Pancreas (tissue), 10 donors: ENCODE measurements at regions not wholly inside any gene's neighbourhood (a gene's known extent, or its start where the extent isn't known, plus 50 kb on each side); places are given as distances from the start of the nearest gene placed in this dataset.

Source experiments
- ATAC-seq, 4 donors: fragments of 200-7000 bp; cut with Tn5 transposase; one replicate each; pipeline versions ENCODE4 v1.8.0 to v1.9.1; 2020; ENCODE audit warnings: mild to moderate bottlenecking in 4 of 4, moderate library complexity in 4 of 4
- DNase-seq, 6 donors: peaks; one replicate each; pipeline ENCODE4 v3.0.0-alpha.2; 2020
- FAIRE-seq: peaks from 2 replicates; lab custom pipeline; 2012; peaks lifted over from hg19 to GRCh38; lab: Jason Lieb, UNC
- H3K27ac ChIP-seq, 4 donors: fragments of 200-600 bp; sonication (generic); 1 replicate in 3 of 4; 2 replicates in 1 of 4; pipeline versions ENCODE4 v1.5.0 to v1.8.0; 2020
- H3K27me3 ChIP-seq, 4 donors: fragments of 200-600 bp; one replicate each; pipeline ENCODE4 v1.8.0; 2021
- H3K36me3 ChIP-seq, 3 donors: fragments of 200-600 bp; sonication (generic) in 1 of 3; one replicate each; pipeline versions ENCODE4 v1.5.0 to v1.8.0; 2020 to 2021
- H3K4me1 ChIP-seq, 3 donors: fragments of 200-600 bp; one replicate each; pipeline ENCODE4 v1.8.0; 2021
- H3K4me3 ChIP-seq, 4 donors: fragments of 200-600 bp; sonication (generic) in 2 of 4; one replicate each; pipeline versions ENCODE4 v1.5.0 to v1.8.0; 2020 to 2021
- H3K9me3 ChIP-seq, 4 donors: fragments of 200-600 bp; one replicate each; pipeline ENCODE4 v1.8.0; 2021
- WGBS, 2 donors: extraction: QIAGEN DNeasy Blood & Tissue Kit; methylation state at CpG; one replicate each; pipeline ENCODE4 v1.1.7; 2013; 5-methylcytosine and 5-hydroxymethylcytosine counted together
- intact Hi-C, 3 donors: fragments of 100-400 bp; cut with DNase I; formaldehyde crosslinking; loops; one replicate each; pipeline versions ENCODE4 v1.11.1 to v1.14.2; 2022
- TF ChIP-seq, protein P1 (sequence below), 4 donors: fragments of 200-600 bp; sonication (generic) in 3 of 4; IDR thresholded peaks; one replicate each; pipeline versions ENCODE4 v1.5.0 to v1.8.0; 2021; ENCODE audit warnings: antibody characterized with exemption in 4 of 4
- donor health status: healthy with polysubstance abuse.
- donor health status: DM: no; HTN: no; CAD: no; lungs with moderate emphysema.
- donor health status: DM: no; HTN: no; CAD: no.
- donor health status: control.
- donor health status: control.
- donor health status: Bipolar disorder and iron deficiency.
- donor health status: DM: yes; HTN: yes; CAD: no.
- donor health status: DM: no; HTN: no; CAD: no.
- donor health status: DM: no; HTN: no; CAD: no.
- donor health status: DM: yes; HTN: yes; CAD: no.

DNA sequence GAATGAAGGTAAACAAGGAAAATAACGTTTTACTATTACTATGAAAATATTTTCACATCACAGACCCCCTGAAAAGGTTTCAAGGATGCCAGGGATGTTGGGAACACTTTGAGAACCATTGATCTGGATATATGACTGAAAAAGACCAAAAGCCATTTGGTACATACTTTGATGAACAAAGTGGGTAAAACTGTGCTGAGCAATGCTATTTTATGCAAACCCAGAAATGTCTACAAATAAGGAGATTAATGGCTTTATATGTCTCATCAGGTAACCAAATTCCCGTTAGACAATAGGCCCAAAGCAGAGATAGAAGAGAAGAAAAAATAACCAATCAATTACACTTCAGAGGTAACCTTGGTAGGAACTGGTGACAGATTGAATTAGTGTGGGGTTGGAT lies 101.4 kb upstream of the CNKSR3 start:
- H3K36me3 ChIP-seq = no peaks in the 10 kb centered on the region
- no peak overlapping the region for H3K27ac ChIP-seq
- H3K4me1 ChIP-seq = peaks cover 0 to 7% (median 3%) of the 10 kb centered on the region in 3 donors
- FAIRE-seq = no peak
- H3K9me3 ChIP-seq = no peaks in the 10 kb centered on the region
- DNase-seq = no peak
- H3K4me3 ChIP-seq = no peak overlapping the region
- no peaks in the 10 kb centered on the region for H3K27me3 ChIP-seq
- TF ChIP-seq, protein P1, sequence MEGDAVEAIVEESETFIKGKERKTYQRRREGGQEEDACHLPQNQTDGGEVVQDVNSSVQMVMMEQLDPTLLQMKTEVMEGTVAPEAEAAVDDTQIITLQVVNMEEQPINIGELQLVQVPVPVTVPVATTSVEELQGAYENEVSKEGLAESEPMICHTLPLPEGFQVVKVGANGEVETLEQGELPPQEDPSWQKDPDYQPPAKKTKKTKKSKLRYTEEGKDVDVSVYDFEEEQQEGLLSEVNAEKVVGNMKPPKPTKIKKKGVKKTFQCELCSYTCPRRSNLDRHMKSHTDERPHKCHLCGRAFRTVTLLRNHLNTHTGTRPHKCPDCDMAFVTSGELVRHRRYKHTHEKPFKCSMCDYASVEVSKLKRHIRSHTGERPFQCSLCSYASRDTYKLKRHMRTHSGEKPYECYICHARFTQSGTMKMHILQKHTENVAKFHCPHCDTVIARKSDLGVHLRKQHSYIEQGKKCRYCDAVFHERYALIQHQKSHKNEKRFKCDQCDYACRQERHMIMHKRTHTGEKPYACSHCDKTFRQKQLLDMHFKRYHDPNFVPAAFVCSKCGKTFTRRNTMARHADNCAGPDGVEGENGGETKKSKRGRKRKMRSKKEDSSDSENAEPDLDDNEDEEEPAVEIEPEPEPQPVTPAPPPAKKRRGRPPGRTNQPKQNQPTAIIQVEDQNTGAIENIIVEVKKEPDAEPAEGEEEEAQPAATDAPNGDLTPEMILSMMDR (IDR thresholded peaks at IDR 0.05) = no peak
- WGBS, 2 donors = 65 to 73% methylated on average over 2 of the region's 2 CpGs
- intact Hi-C loops = loop anchor here in 1 of 3 donors (10.0 kb wide), 1 partner anchor 107 kb away; no protein-coding TSS in a partner anchor
- no peak for ATAC-seq

- peak overlapping the region in 1 of 4 donors; percentile 5 for H3K27ac ChIP-seq
- ATAC-seq (peak; percentile 36 to 76 (median 42)), DNase-seq (no peak), FAIRE-seq (no peak)
- intact Hi-C loops = loop anchor here in 1 of 3 donors (10.0 kb wide), 1 partner anchor 108 kb away; no protein-coding TSS in a partner anchor
- no peaks in the 10 kb centered on the region for H3K27me3 ChIP-seq
- no peaks in the 10 kb centered on the region for H3K36me3 ChIP-seq
- peaks cover 6 to 14% (median 10%) of the 10 kb centered on the region in 3 donors for H3K4me1 ChIP-seq
- WGBS, 2 donors = 84 to 85% methylated on average over 8 of the region's 8 CpGs
- H3K4me3 ChIP-seq = no peak overlapping the region
- H3K9me3 ChIP-seq = no peaks in the 10 kb centered on the region
- TF ChIP-seq, protein P1 (IDR thresholded peaks at IDR 0.05) = no peak
These were observed 102.7 kb upstream of the CNKSR3 start for GRCh38 chr6:154613137-154613676.

DNA sequence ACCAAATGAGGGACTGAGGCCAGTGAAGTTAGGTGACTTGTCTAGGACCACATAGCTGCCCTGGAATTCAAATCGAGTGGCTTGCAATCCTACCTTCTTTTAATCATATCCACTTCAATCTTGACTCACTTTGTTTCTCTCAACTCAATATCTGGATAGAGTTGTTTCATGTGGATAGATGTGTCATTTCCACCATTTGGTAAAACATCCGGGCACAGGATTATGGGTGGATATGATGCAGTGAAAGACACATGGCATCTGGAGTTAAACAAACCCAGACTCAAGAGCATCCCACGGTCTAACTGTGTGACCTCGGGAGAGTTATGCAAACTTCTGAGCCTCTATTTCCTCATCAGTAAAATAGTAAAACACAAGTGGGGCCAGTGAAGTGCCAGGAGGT lies 103.6 kb upstream of the CNKSR3 start:
- FAIRE-seq = no peak
- TF ChIP-seq, protein P1 (IDR thresholded peaks at IDR 0.05) = no peak
- no peaks in the 10 kb centered on the region for H3K9me3 ChIP-seq

GRCh38 chr6:154614641-154615040 lies 104.2 kb upstream of the CNKSR3 start:
- Histone ChIP-seq H3K9me3 (no peaks in the 10 kb centered on the region), H3K36me3 (no peaks in the 10 kb centered on the region), H3K4me3 (no peak overlapping the region), H3K27ac (peak overlapping the region in 2 of 4 donors; percentile 64 to 76), H3K27me3 (no peaks in the 10 kb centered on the region), H3K4me1 (peaks cover 6 to 28% (median 13%) of the 10 kb centered on the region in 3 donors)
- no peak for ATAC-seq
- 71 to 76% methylated on average over 4 of the region's 4 CpGs for WGBS, 2 donors
- no peak for FAIRE-seq
- DNase-seq = no peak
- intact Hi-C loops = loop anchor here in 1 of 3 donors (10.0 kb wide), 1 partner anchor 110 kb away; no protein-coding TSS in a partner anchor
- TF ChIP-seq, protein P1 (IDR thresholded peaks at IDR 0.05) = no peak

More for the DNA sequence above, 103.6 kb upstream of the CNKSR3 start:
- H3K4me1 ChIP-seq = peaks cover 6 to 23% (median 13%) of the 10 kb centered on the region in 3 donors
- H3K4me3 ChIP-seq = no peak overlapping the region
- H3K36me3 ChIP-seq = no peaks in the 10 kb centered on the region
- no peak overlapping the region for H3K27ac ChIP-seq
- H3K27me3 ChIP-seq = no peaks in the 10 kb centered on the region
- 81 to 87% methylated on average over 4 of the region's 4 CpGs for WGBS, 2 donors
- DNase-seq (no peak), ATAC-seq (no peak)
- intact Hi-C loops = loop anchor here in 1 of 3 donors (10.0 kb wide), 1 partner anchor 109 kb away; no protein-coding TSS in a partner anchor
